ENCODE measurements at regions not wholly inside any gene's neighbourhood (a gene's known extent, or its start where the extent isn't known, plus 50 kb on each side); places are given as distances from the start of the nearest gene placed in this dataset.

GRCh38 chr3:168843481-168843880 is 747.8 kb upstream of the GOLIM4 start:
- TF ChIP-seq CTCF (IDR thresholded peaks at IDR 0.05) (no peak), POLR2A (IDR thresholded peaks at IDR 0.05) (no peak)

Data from ovary (tissue), 3 donors.